ENCODE measurements at regions not wholly inside any gene's neighbourhood (a gene's known extent, or its start where the extent isn't known, plus 50 kb on each side); places are given as distances from the start of the nearest gene placed in this dataset.

GRCh38 chr2:164178835-164179465 is 442.3 kb downstream of the GRB14 start:
- Mint-ChIP-seq H3K27me3 (ENCODE audit: insufficient read depth) (peaks cover 21% of the 10 kb centered on the region), H3K9me3 (peaks cover 15% of the 10 kb centered on the region), H3K4me1 (peaks cover 14% of the 10 kb centered on the region), H3K4me3 (no peak overlapping the region), H3K36me3 (ENCODE audit: low read depth) (no peaks in the 10 kb centered on the region), H3K27ac (no peak overlapping the region)
- no peak for TF ChIP-seq CTCF (conservative IDR thresholded peaks at IDR 0.05)
- 89 to 90% methylated on average over 3 of the region's 3 CpGs for WGBS, 2 experiments (ENCODE audit: insufficient coverage in 1 of 2, insufficient read length in 1 of 2)
- Histone ChIP-seq H3K27ac (ENCODE audit: low read depth, low read length) (no peak overlapping the region), H3K9me3 (ENCODE audit: control insufficient read depth, low read length) (peaks cover 14% of the 10 kb centered on the region), H3K36me3 (ENCODE audit: control insufficient read depth, insufficient read depth, low read length) (no peaks in the 10 kb centered on the region), H3K4me1 (ENCODE audit: control insufficient read depth, insufficient read depth, low read length) (peaks cover 4% of the 10 kb centered on the region), H3K4me3 (ENCODE audit: low read length) (no peak overlapping the region), H3K9ac (ENCODE audit: extremely low read depth, low read length, poor library complexity, severe bottlenecking) (no peak overlapping the region), H3K27me3 (ENCODE audit: control insufficient read depth, insufficient read depth, low read length, poor library complexity, severe bottlenecking) (peaks cover 36% of the 10 kb centered on the region)
- no peak for DNase-seq

GRCh38 chr2:164164602-164165001 is 428.8 kb upstream of the FIGN start:
- peaks cover 8% of the 10 kb centered on the region for H3K9me3 Mint-ChIP-seq
- 97% methylated on average over 8 of the region's 8 CpGs; no CpG with 5 or more reads in 1 of the 2 experiments for WGBS, 2 experiments (ENCODE audit: insufficient coverage in 1 of 2, insufficient read length in 1 of 2)
- no peak for DNase-seq

GRCh38 chr2:164155558-164155957 is 419.8 kb upstream of the FIGN start:
- no peak overlapping the region for H3K4me3 Mint-ChIP-seq
- TF ChIP-seq CTCF (conservative IDR thresholded peaks at IDR 0.05) = no peak
- Histone ChIP-seq H3K27me3 (ENCODE audit: control insufficient read depth, insufficient read depth, low read length, poor library complexity, severe bottlenecking) (no peaks in the 10 kb centered on the region), H3K4me1 (ENCODE audit: control insufficient read depth, insufficient read depth, low read length) (no peaks in the 10 kb centered on the region), H3K9me3 (ENCODE audit: control insufficient read depth, low read length) (no peaks in the 10 kb centered on the region), H3K4me3 (ENCODE audit: low read length) (no peak overlapping the region), H3K36me3 (ENCODE audit: control insufficient read depth, insufficient read depth, low read length) (no peaks in the 10 kb centered on the region), H3K27ac (ENCODE audit: low read depth, low read length) (no peak overlapping the region), H3K9ac (ENCODE audit: extremely low read depth, low read length, poor library complexity, severe bottlenecking) (no peak overlapping the region)
- peaks cover 4% of the 10 kb centered on the region for H3K9me3 Mint-ChIP-seq
- no peaks in the 10 kb centered on the region for H3K27me3 Mint-ChIP-seq (ENCODE audit: insufficient read depth)
- no peak for DNase-seq
- no peak overlapping the region for H3K27ac Mint-ChIP-seq
- no peaks in the 10 kb centered on the region for H3K36me3 Mint-ChIP-seq (ENCODE audit: low read depth)
- H3K4me1 Mint-ChIP-seq = no peaks in the 10 kb centered on the region

More at GRCh38 chr2:164164602-164165001, 428.8 kb upstream of the FIGN start:
- Histone ChIP-seq H3K9me3 (ENCODE audit: control insufficient read depth, low read length) (no peaks in the 10 kb centered on the region), H3K4me3 (ENCODE audit: low read length) (no peak overlapping the region), H3K36me3 (ENCODE audit: control insufficient read depth, insufficient read depth, low read length) (no peaks in the 10 kb centered on the region), H3K4me1 (ENCODE audit: control insufficient read depth, insufficient read depth, low read length) (no peaks in the 10 kb centered on the region), H3K27me3 (ENCODE audit: control insufficient read depth, insufficient read depth, low read length, poor library complexity, severe bottlenecking) (no peaks in the 10 kb centered on the region), H3K9ac (ENCODE audit: extremely low read depth, low read length, poor library complexity, severe bottlenecking) (no peak overlapping the region), H3K27ac (ENCODE audit: low read depth, low read length) (no peak overlapping the region)
- Mint-ChIP-seq H3K36me3 (ENCODE audit: low read depth) (no peaks in the 10 kb centered on the region), H3K27ac (no peak overlapping the region), H3K4me3 (no peak overlapping the region), H3K27me3 (ENCODE audit: insufficient read depth) (no peaks in the 10 kb centered on the region), H3K4me1 (no peaks in the 10 kb centered on the region)
- no peak for TF ChIP-seq CTCF (conservative IDR thresholded peaks at IDR 0.05)

Measured in endodermal cell (in vitro differentiated cells).